ENCODE measurements at regions not wholly inside any gene's neighbourhood (a gene's known extent, or its start where the extent isn't known, plus 50 kb on each side); places are given as distances from the start of the nearest gene placed in this dataset.

GRCh38 chr21:22516230-22516629 is 1518.0 kb downstream of the NCAM2 start:
- TF ChIP-seq TAF1 (IDR thresholded peaks at IDR 0.05; ENCODE audit: borderline replicate concordance, insufficient read depth, low read length) (no peak), POLR2AphosphoS5 (IDR thresholded peaks at IDR 0.05; ENCODE audit: low read depth, low read length) (no peak), REST (IDR thresholded peaks at IDR 0.05; ENCODE audit: insufficient read depth in 1 of 2, low read depth in 2 of 2, low read length in 2 of 2) (no peak), SIN3A (IDR thresholded peaks at IDR 0.05; ENCODE audit: borderline replicate concordance, insufficient read depth, low read length) (no peak)
